T-cell (primary cell): ENCODE measurements at regions not wholly inside any gene's neighbourhood (a gene's known extent, or its start where the extent isn't known, plus 50 kb on each side); places are given as distances from the start of the nearest gene placed in this dataset.

Source experiments
- ATAC-seq, 4 experiments: fragments of 200-7000 bp in 3 of 4; fragments of 150-1000 bp in 1 of 4; cut with Tn5 transposase; replicated peaks in 1 of 4; 1 replicate in 3 of 4; 2 replicates in 1 of 4; pipeline ENCODE4 v1.10.0; 2021; ENCODE audit warnings: moderate library complexity in 3 of 4, mild to moderate bottlenecking in 2 of 4, moderate number of reproducible peaks in 1 of 4
- CTCF ChIA-PET, 2 donors: fragments of 300-600 bp; sonication (Branson Sonifier 250); formaldehyde crosslinking; loops; one replicate each; lab custom pipeline; 2022; ENCODE audit warnings: antibody characterized with exemption in 2 of 2; lab: Charles Lee
- POLR2A ChIA-PET, 2 donors: fragments of 300-600 bp; sonication (Branson Sonifier 250); formaldehyde crosslinking; loops; one replicate each; lab custom pipeline; 2022; ENCODE audit warnings: antibody characterized with exemption in 2 of 2; lab: Charles Lee
- DNase-seq, 35 experiments: peaks; one replicate each; pipeline versions ENCODE4 v3.0.0 to v3.0.0-alpha.2; 2013 to 2023
- H3K27ac ChIP-seq: one replicate; pipeline ENCODE4 v1.5.1; 2013; ENCODE audit warnings: low read length
- H3K27me3 ChIP-seq, 2 experiments: replicated peaks in 1 of 2; 1 replicate in 1 of 2; 2 replicates in 1 of 2; pipeline versions ENCODE4 v1.6.1 to v1.7.0; 2013; ENCODE audit warnings: low read length in 1 of 2, mixed read lengths in 1 of 2; ENCODE audit not compliant: control insufficient read depth in 2 of 2, insufficient read depth in 2 of 2; ENCODE audit errors: extremely low read depth in 1 of 2
- H3K36me3 ChIP-seq, 2 donors: 1 replicate in 1 of 2; 2 replicates in 1 of 2; pipeline versions ENCODE4 v1.6.1 to v1.7.0; 2013; ENCODE audit warnings: low read length in 1 of 2; ENCODE audit not compliant: control insufficient read depth in 2 of 2, insufficient read depth in 1 of 2; ENCODE audit errors: extremely low read depth in 1 of 2
- H3K4me1 ChIP-seq, 2 experiments: 1 replicate in 1 of 2; 2 replicates in 1 of 2; pipeline versions ENCODE4 v1.6.1 to v1.7.0; 2013; ENCODE audit warnings: low read length in 2 of 2, mixed read lengths in 1 of 2; ENCODE audit not compliant: insufficient read depth in 2 of 2, control insufficient read depth in 1 of 2; ENCODE audit errors: extremely low read depth in 1 of 2
- H3K4me3 ChIP-seq, 2 donors: 1 replicate in 1 of 2; 2 replicates in 1 of 2; pipeline versions ENCODE4 v1.5.1 to v1.7.0; 2013; ENCODE audit warnings: mild to moderate bottlenecking in 2 of 2, low read length in 1 of 2, moderate library complexity in 1 of 2; ENCODE audit not compliant: control insufficient read depth in 1 of 2; ENCODE audit errors: extremely low read depth in 1 of 2
- H3K9me3 ChIP-seq: 2 replicates; pipeline ENCODE4 v1.7.0; 2013
- H3K27ac Mint-ChIP-seq, 2 donors: one replicate each; pipeline ENCODE4 v1.8.0; 2020 to 2021; ENCODE audit warnings: mild to moderate bottlenecking in 2 of 2, mixed read lengths in 2 of 2
- H3K27me3 Mint-ChIP-seq, 2 donors: one replicate each; pipeline ENCODE4 v1.8.0; 2021 to 2022; ENCODE audit warnings: mixed read lengths in 2 of 2
- H3K36me3 Mint-ChIP-seq: one replicate; pipeline ENCODE4 v1.8.0; 2021; ENCODE audit warnings: mixed read lengths
- H3K4me1 Mint-ChIP-seq, 3 donors: one replicate each; pipeline ENCODE4 v1.8.0; 2020 to 2022; ENCODE audit warnings: mixed read lengths in 3 of 3, mild to moderate bottlenecking in 1 of 3
- H3K4me3 Mint-ChIP-seq, 3 donors: one replicate each; pipeline ENCODE4 v1.8.0; 2020 to 2022; ENCODE audit warnings: mild to moderate bottlenecking in 3 of 3, mixed read lengths in 3 of 3, moderate library complexity in 3 of 3
- H3K9me3 Mint-ChIP-seq, 3 donors: one replicate each; pipeline ENCODE4 v1.8.0; 2020 to 2022; ENCODE audit warnings: mixed read lengths in 3 of 3
- WGBS: methylation state at CpG from one replicate; pipeline ENCODE4 v1.1.5; 2013; ENCODE audit warnings: missing lambda C conversion rate; ENCODE audit not compliant: insufficient coverage; 5-methylcytosine and 5-hydroxymethylcytosine counted together

DNA sequence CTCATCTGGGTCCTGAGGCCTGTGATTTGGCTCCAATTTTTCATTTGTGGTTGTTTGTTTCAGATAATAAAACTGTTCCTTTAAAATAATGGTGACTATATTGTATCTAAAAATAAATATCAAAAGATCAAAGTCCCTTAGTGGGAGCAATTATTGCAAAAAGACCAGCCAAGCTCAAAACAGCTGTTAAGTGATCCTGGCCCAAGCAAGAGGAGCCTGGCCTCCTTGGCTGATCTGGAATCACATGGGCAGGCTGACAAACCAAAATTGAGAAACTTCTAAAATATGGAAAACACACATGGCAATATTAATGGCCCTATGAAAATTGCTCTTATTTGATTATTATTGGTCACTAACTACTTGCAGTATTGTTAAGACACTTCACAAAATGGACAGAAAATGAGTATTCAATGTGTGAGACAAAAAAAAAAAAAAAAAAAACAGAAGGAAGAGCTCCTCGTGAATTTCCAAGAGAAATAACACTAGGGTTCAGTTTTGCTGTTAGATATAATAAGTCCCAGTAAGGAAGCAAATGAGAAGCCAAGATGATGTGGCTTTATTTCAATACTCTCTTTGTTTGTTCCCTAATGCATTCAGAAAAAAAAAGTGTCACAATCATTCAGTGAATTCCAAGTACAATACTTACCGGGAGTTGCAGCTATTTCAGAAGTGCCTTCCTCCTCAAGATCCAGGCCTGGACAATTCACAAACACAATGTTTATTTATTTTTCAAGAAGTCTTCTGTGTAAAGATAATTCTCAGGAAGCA is 105.1 kb downstream of the SEC16B start:
- Mint-ChIP-seq H3K9me3 (peaks cover 0 to 6% (median 5%) of the 10 kb centered on the region in 3 donors), H3K4me1 (no peaks in the 10 kb centered on the region), H3K4me3 (no peak overlapping the region), H3K36me3 (no peaks in the 10 kb centered on the region), H3K27ac (no peak overlapping the region), H3K27me3 (no peaks in the 10 kb centered on the region)
- H3K9me3 ChIP-seq = no peaks in the 10 kb centered on the region
- ChIA-PET POLR2A (no interaction called here), CTCF (no interaction called here)
- ATAC-seq (no peak), DNase-seq (no peak)
- no peak overlapping the region for H3K27ac ChIP-seq
- no peaks in the 10 kb centered on the region for H3K36me3 ChIP-seq
- H3K4me3 ChIP-seq = no peak overlapping the region
- no peaks in the 10 kb centered on the region for H3K27me3 ChIP-seq
- WGBS = no CpG with 5 or more reads among the region's 2 CpGs
- no peaks in the 10 kb centered on the region for H3K4me1 ChIP-seq

DNA sequence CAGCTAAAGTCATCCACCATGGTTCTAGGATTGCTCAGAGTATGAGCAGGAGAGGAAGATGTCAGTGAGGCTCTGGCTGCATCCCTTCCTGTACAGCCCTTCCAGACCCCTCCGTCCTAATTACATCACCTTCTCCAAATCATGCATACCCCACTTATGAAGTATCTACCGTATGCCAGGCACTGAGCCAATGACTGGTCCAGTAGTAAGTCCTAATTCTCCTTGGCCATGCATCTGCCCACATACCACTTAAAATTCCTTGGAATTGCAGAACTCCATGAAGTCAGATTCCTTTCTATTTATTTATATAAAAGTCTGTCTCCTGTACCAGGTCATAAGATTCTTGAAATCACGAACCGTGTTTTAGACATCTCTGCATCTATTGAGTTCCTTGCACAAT is 106.1 kb downstream of the SEC16B start:
- Histone ChIP-seq H3K36me3 (no peaks in the 10 kb centered on the region), H3K27me3 (no peaks in the 10 kb centered on the region), H3K4me1 (no peaks in the 10 kb centered on the region), H3K9me3 (no peaks in the 10 kb centered on the region), H3K4me3 (no peak overlapping the region), H3K27ac (no peak overlapping the region)
- WGBS = 80% methylated on average over 2 of the region's 4 CpGs
- Mint-ChIP-seq H3K4me3 (no peak overlapping the region), H3K36me3 (no peaks in the 10 kb centered on the region), H3K4me1 (no peaks in the 10 kb centered on the region), H3K27ac (no peak overlapping the region), H3K27me3 (no peaks in the 10 kb centered on the region), H3K9me3 (peaks cover 0 to 6% (median 4%) of the 10 kb centered on the region in 3 donors)
- DNase-seq = no peak
- ChIA-PET CTCF (no interaction called here), POLR2A (no interaction called here)
- ATAC-seq = no peak

DNA sequence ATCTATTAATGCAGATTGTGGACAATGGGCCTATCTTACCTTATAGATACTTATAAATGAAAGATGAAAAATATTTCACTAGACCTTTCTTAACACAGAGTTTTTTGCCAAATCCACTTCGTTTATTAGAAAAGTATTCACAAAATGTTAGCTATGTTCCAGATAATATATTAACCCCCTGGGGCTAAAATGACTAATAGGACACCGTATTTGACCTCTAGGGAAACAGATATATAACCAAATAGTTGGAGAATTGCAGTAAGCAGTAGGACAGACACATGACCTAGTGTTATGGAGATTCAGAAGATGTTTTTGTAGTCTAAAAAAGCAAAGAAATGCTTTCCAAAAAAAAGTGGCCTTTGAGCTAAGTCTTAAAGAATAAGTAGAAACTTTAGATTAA is 106.9 kb downstream of the SEC16B start:
- Histone ChIP-seq H3K36me3 (no peaks in the 10 kb centered on the region), H3K9me3 (no peaks in the 10 kb centered on the region), H3K4me1 (peaks cover 0 to 2% of the 10 kb centered on the region in 2 experiments), H3K4me3 (no peak overlapping the region), H3K27me3 (no peaks in the 10 kb centered on the region), H3K27ac (no peak overlapping the region)
- no peak for DNase-seq
- no peak overlapping the region for H3K4me3 Mint-ChIP-seq
- POLR2A ChIA-PET = no interaction called here
- no peaks in the 10 kb centered on the region for H3K27me3 Mint-ChIP-seq
- H3K9me3 Mint-ChIP-seq = peaks cover 0 to 6% (median 4%) of the 10 kb centered on the region in 3 donors
- WGBS = no CpG with 5 or more reads among the region's 2 CpGs
- CTCF ChIA-PET = no interaction called here
- no peak for ATAC-seq
- H3K4me1 Mint-ChIP-seq = peaks cover 0 to 6% (median 2%) of the 10 kb centered on the region in 3 donors
- H3K36me3 Mint-ChIP-seq = no peaks in the 10 kb centered on the region
- H3K27ac Mint-ChIP-seq = no peak overlapping the region

GRCh38 chr1:177859572-177859971 is 110.3 kb downstream of the SEC16B start:
- Mint-ChIP-seq H3K4me3 (no peak overlapping the region), H3K36me3 (no peaks in the 10 kb centered on the region), H3K9me3 (peaks cover 0 to 11% (median 0%) of the 10 kb centered on the region in 3 donors), H3K27ac (no peak overlapping the region), H3K4me1 (peaks cover 0 to 6% (median 2%) of the 10 kb centered on the region in 3 donors), H3K27me3 (no peaks in the 10 kb centered on the region)
- Histone ChIP-seq H3K4me3 (no peak overlapping the region), H3K9me3 (no peaks in the 10 kb centered on the region), H3K4me1 (peaks cover 0 to 2% of the 10 kb centered on the region in 2 experiments), H3K27me3 (no peaks in the 10 kb centered on the region), H3K36me3 (no peaks in the 10 kb centered on the region), H3K27ac (no peak overlapping the region)
- ChIA-PET POLR2A (no interaction called here), CTCF (no interaction called here)
- WGBS = 80% methylated on average over 1 of the region's 2 CpGs
- DNase-seq (no peak), ATAC-seq (no peak)

- H3K9me3 Mint-ChIP-seq = peaks cover 0 to 17% (median 4%) of the 10 kb centered on the region in 3 donors
- no CpG with 5 or more reads among the region's 10 CpGs for WGBS
- Histone ChIP-seq H3K27me3 (no peaks in the 10 kb centered on the region), H3K36me3 (no peaks in the 10 kb centered on the region), H3K4me1 (peaks cover 0 to 2% of the 10 kb centered on the region in 2 experiments), H3K27ac (no peak overlapping the region), H3K4me3 (no peak overlapping the region), H3K9me3 (no peaks in the 10 kb centered on the region)
- no peak overlapping the region for H3K4me3 Mint-ChIP-seq
- ChIA-PET POLR2A (no interaction called here), CTCF (no interaction called here)
- no peak for ATAC-seq
- no peak for DNase-seq
- no peak overlapping the region for H3K27ac Mint-ChIP-seq
- H3K4me1 Mint-ChIP-seq = peaks cover 0 to 6% (median 2%) of the 10 kb centered on the region in 3 donors
- no peaks in the 10 kb centered on the region for H3K27me3 Mint-ChIP-seq
- H3K36me3 Mint-ChIP-seq = no peaks in the 10 kb centered on the region
These were observed 111.5 kb downstream of the SEC16B start for GRCh38 chr1:177858332-177858821.

DNA sequence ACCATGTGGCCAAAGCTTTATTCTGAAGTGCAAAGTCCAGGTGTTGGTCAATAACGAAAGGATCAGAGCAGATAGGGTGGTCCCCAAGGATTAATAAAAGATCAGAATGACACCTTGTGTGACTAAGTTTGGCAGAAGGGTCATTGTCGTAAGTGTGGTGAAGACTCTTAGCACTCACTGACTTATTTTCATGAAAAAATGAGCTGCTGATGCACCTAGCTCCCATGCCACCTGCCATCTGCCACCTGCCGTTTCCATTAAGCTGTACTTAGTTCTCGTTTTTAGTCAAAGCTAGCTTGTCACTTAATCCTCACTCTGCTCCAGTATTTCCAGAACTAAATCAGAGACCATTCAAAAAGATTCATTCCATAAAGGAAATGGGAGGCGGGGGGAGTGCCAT is 112.6 kb downstream of the SEC16B start:
- no peak overlapping the region for H3K27ac Mint-ChIP-seq
- POLR2A ChIA-PET = no interaction called here
- no peak for ATAC-seq

More for the DNA sequence above, 112.6 kb downstream of the SEC16B start:
- Histone ChIP-seq H3K36me3 (no peaks in the 10 kb centered on the region), H3K4me3 (no peak overlapping the region), H3K27me3 (no peaks in the 10 kb centered on the region), H3K4me1 (peaks cover 0 to 2% of the 10 kb centered on the region in 2 experiments), H3K9me3 (no peaks in the 10 kb centered on the region), H3K27ac (no peak overlapping the region)
- Mint-ChIP-seq H3K4me3 (no peak overlapping the region), H3K9me3 (peaks cover 0 to 17% (median 7%) of the 10 kb centered on the region in 3 donors), H3K36me3 (no peaks in the 10 kb centered on the region), H3K4me1 (peaks cover 0 to 6% (median 2%) of the 10 kb centered on the region in 3 donors), H3K27me3 (no peaks in the 10 kb centered on the region)
- CTCF ChIA-PET = no interaction called here
- 80% methylated on average over 2 of the region's 5 CpGs for WGBS
- no peak for DNase-seq
